ENCODE measurements at regions not wholly inside any gene's neighbourhood (a gene's known extent, or its start where the extent isn't known, plus 50 kb on each side); places are given as distances from the start of the nearest gene placed in this dataset.
A peak's percentile ranks its signal among the peaks of the same experiment; 100 is the strongest.

- no peak overlapping the region for H3K4me3 ChIP-seq
- no peaks in the 10 kb centered on the region for H3K4me1 ChIP-seq (ENCODE audit: control insufficient read depth in 5 of 5, insufficient read depth in 5 of 5, low read length in 5 of 5)
- no peaks in the 10 kb centered on the region for H3K36me3 ChIP-seq (ENCODE audit: control insufficient read depth in 4 of 4, insufficient read depth in 4 of 4, low read length in 4 of 4)
- no peaks in the 10 kb centered on the region for H3K27me3 ChIP-seq (ENCODE audit: control insufficient read depth in 3 of 3, insufficient read depth in 3 of 3, low read length in 2 of 3)
- no peak for TF ChIP-seq CTCF (IDR thresholded peaks at IDR 0.05; ENCODE audit: control extremely low read depth, extremely low read depth)
- H3K27ac ChIP-seq (ENCODE audit: low read depth in 1 of 2, low read length in 1 of 2), result no peak overlapping the region
- peaks cover 0 to 6% (median 1%) of the 10 kb centered on the region in 4 donors for H3K9me3 ChIP-seq (ENCODE audit: control insufficient read depth in 4 of 4, insufficient read depth in 3 of 4, low read length in 3 of 4)
- H3K9ac ChIP-seq (ENCODE audit: insufficient read depth in 1 of 2, low read length in 2 of 2), result no peak overlapping the region
- no peak for ATAC-seq (ENCODE audit: insufficient read depth, low FRiP score)
- WGBS, 2 donors, result 72 to 75% methylated on average over 7 of the region's 7 CpGs
- DNase-seq, result peak in 1 of 3 donors; percentile 0
Measured at GRCh38 chr11:55719608-55720160, 53.6 kb upstream of the OR5D13 start.

Data from lung (tissue), 11 donors.